Mononuclear cell (primary cell): ENCODE measurements at regions not wholly inside any gene's neighbourhood (a gene's known extent, or its start where the extent isn't known, plus 50 kb on each side); places are given as distances from the start of the nearest gene placed in this dataset.

ENCODE experiments used
- H3K27me3 ChIP-seq: 2 replicates; pipeline ENCODE4 v1.6.0; 2011; ENCODE audit warnings: low read length, control low read depth; ENCODE audit not compliant: insufficient read depth
- H3K4me1 ChIP-seq: 2 replicates; pipeline ENCODE4 v1.5.1; 2011; ENCODE audit warnings: mild to moderate bottlenecking, low read length, control low read depth; ENCODE audit not compliant: insufficient read depth
- H3K4me3 ChIP-seq: 2 replicates; pipeline ENCODE4 v1.5.1; 2011; ENCODE audit warnings: mild to moderate bottlenecking, low read length, moderate library complexity
- H3K9me3 ChIP-seq: 2 replicates; pipeline ENCODE4 v1.5.1; 2011; ENCODE audit warnings: low read depth, mild to moderate bottlenecking, control low read depth, low read length

- H3K27me3 ChIP-seq = no peaks in the 10 kb centered on the region
- no peaks in the 10 kb centered on the region for H3K9me3 ChIP-seq
- H3K4me3 ChIP-seq = no peak overlapping the region
- H3K4me1 ChIP-seq = peaks cover 15% of the 10 kb centered on the region
Observed at GRCh38 chr6:4584801-4585200, 191.4 kb upstream of the CDYL start.

DNA sequence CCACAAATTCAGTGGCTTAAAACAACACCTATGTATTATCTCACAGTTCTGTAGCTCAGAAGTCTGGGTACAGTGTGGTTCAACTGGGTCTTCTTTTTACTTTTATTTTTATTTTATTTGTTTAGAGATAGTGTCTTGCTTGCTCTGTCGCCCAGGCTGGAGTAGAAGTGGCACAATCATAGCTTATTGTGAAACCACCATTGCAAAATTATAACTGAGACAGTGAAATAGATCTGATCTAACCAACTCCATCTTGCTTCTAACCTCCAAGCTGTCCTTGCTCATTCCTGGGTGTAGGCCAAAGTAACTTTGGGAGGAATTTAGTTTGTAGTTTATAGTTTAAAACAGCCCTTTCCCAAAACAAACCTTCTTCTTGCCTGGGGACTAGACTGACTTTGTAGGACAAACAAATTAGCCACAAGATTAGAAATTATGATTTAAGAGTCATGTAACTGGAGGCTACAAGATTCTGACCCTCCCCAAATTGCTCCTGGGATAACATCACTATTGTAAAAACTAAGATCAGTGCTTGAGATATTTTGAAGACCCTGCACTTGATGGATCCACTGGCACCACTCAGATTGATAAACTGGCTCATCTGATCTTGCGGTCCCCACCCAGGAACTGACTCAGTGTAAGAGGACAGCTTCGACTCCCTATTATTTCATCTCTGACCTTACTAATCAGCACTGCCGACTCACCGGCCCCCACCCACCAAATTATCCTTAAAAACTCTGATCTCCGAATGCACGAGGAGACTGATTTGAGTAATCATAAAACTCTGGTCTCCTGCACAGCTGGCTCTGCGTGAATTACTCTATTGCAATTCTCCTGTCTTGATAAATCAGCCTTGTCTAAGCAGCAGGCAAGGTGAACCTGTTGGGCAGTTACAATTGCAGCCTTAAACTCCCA, 193.4 kb upstream of the CDYL start:
- Histone ChIP-seq H3K27me3 (peaks cover 2% of the 10 kb centered on the region), H3K4me1 (peaks cover 15% of the 10 kb centered on the region), H3K4me3 (no peak overlapping the region), H3K9me3 (no peaks in the 10 kb centered on the region)

- no peaks in the 10 kb centered on the region for H3K9me3 ChIP-seq
- peaks cover 15% of the 10 kb centered on the region for H3K4me1 ChIP-seq
- H3K27me3 ChIP-seq = peaks cover 2% of the 10 kb centered on the region
- H3K4me3 ChIP-seq = no peak overlapping the region
Observed at GRCh38 chr6:4581468-4582385, 194.5 kb upstream of the CDYL start.

DNA sequence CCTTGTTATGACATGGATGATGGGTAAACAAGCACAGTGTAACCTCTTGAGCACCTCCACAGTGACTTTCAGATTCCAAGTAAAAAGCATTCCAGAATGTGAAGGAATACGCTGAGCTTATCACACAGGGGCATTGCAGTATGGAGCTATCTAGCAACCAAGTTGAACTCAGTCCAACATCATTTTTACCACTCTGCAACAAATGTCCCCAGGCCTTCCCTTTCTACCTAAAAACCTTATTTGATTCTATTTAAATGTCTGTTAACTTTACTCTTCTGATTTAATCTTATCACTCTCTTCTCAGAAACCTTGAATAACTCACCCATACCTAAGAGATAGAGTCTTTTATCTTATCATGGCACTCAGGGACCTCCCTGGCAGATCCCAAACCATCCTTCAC, 195.8 kb upstream of the CDYL start:
- Histone ChIP-seq H3K4me3 (no peak overlapping the region), H3K9me3 (no peaks in the 10 kb centered on the region), H3K27me3 (peaks cover 2% of the 10 kb centered on the region), H3K4me1 (peaks cover 15% of the 10 kb centered on the region)

GRCh38 chr6:4577406-4577805, 198.8 kb upstream of the CDYL start:
- Histone ChIP-seq H3K9me3 (no peaks in the 10 kb centered on the region), H3K4me1 (peaks cover 4% of the 10 kb centered on the region), H3K4me3 (no peak overlapping the region), H3K27me3 (peaks cover 2% of the 10 kb centered on the region)

DNA sequence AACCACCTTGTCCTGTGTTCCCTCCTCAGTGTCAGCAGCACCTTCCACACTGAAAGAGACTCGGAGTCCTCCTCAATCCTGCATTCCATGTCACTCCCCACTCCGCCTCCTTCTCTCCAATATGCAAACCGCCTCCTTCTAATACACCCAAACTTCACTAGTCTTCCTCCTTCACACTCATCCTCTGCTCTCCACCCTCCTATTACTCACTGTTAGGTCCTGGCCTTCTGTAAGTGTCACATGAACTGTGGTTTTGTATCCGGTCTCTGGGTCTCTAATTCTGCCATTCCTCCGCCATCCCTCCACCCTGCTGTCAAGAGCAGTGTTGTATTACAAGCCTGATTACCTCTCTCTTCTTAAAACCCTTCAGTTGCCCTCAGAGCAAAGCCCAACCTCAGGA, 200.5 kb upstream of the CDYL start:
- H3K4me1 ChIP-seq = no peaks in the 10 kb centered on the region
- peaks cover 15% of the 10 kb centered on the region for H3K9me3 ChIP-seq
- H3K27me3 ChIP-seq = peaks cover 2% of the 10 kb centered on the region
- H3K4me3 ChIP-seq = no peak overlapping the region

GRCh38 chr6:4574007-4574406, 202.2 kb upstream of the CDYL start:
- Histone ChIP-seq H3K4me3 (no peak overlapping the region), H3K27me3 (peaks cover 2% of the 10 kb centered on the region), H3K4me1 (no peaks in the 10 kb centered on the region), H3K9me3 (peaks cover 17% of the 10 kb centered on the region)

- Histone ChIP-seq H3K4me1 (no peaks in the 10 kb centered on the region), H3K27me3 (no peaks in the 10 kb centered on the region), H3K4me3 (no peak overlapping the region), H3K9me3 (peaks cover 17% of the 10 kb centered on the region)
Observed at GRCh38 chr6:4571011-4571410, 205.2 kb upstream of the CDYL start.

- Histone ChIP-seq H3K27me3 (no peaks in the 10 kb centered on the region), H3K4me1 (no peaks in the 10 kb centered on the region), H3K9me3 (peaks cover 17% of the 10 kb centered on the region), H3K4me3 (no peak overlapping the region)
Observed at GRCh38 chr6:4568138-4568537, 208.1 kb upstream of the CDYL start.

DNA sequence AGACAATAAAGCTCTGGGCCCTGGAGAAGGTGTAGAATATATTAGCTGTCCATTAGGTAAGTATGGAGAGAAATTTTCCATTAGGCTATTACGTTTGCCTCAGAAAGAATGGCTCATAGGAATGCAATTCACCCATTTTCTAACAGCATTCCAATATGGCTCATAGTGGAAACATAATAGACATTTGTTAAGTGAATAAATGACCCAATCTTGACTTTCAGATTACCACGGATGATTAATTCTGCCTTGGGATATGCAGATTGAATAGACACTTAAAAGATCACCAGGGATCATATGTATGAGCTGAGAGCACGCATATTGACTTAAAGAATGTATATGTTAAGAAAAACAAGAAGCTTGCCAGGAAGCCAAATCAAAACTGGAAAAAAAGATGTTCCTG, 209.1 kb upstream of the CDYL start:
- Histone ChIP-seq H3K4me3 (no peak overlapping the region), H3K9me3 (peaks cover 17% of the 10 kb centered on the region), H3K27me3 (no peaks in the 10 kb centered on the region), H3K4me1 (no peaks in the 10 kb centered on the region)

DNA sequence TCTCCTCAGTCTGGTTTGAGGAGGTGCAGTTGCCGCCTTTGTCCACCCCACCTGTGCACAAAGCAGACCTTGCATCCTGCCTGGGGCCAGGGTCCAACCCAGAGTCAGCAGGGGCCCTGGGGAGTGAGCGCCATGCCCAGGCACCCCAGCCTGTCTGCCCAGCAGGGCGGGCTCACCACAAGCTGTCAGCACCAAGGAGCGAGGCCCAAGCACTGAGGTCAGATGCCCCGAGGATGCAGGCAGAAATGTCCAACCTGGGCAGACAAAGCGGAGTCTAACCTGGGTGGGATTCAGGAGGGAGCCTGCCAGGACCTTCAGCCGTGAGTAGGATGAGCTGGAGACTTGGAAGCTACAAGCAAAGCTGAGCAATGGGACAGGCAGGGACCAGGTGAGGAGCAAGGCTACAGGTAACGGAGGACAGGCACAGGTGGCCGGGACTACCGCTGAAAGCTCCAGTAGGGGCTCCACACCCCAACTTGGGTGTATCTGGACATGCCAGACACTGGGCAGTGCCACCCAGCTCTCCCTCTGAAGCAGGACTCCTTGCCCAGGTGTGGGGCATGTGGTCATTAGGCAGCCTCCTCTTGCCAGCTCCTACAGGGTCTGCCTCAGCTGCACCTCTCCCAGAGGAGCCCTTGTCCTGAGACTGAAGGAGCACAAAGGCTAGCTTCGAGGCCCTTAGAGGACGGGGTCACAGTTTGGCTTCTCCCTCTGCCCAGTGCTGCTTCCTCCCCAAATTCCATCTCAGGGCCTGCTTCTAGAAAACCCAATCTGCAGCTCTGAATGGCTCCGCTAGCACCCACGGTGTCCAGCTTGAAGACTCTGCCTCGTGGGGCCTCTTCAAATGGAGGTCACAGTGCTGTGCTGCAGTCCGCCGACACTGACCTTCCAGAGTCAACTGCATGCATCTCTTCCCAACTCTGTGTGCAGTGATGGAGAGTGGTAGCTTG, 210.6 kb upstream of the CDYL start:
- peaks cover 1% of the 10 kb centered on the region for H3K9me3 ChIP-seq
- H3K27me3 ChIP-seq = no peaks in the 10 kb centered on the region
- no peaks in the 10 kb centered on the region for H3K4me1 ChIP-seq
- no peak overlapping the region for H3K4me3 ChIP-seq

- Histone ChIP-seq H3K27me3 (no peaks in the 10 kb centered on the region), H3K4me1 (no peaks in the 10 kb centered on the region), H3K9me3 (no peaks in the 10 kb centered on the region), H3K4me3 (no peak overlapping the region)
Observed at GRCh38 chr6:4564801-4565271, 211.4 kb upstream of the CDYL start.

DNA sequence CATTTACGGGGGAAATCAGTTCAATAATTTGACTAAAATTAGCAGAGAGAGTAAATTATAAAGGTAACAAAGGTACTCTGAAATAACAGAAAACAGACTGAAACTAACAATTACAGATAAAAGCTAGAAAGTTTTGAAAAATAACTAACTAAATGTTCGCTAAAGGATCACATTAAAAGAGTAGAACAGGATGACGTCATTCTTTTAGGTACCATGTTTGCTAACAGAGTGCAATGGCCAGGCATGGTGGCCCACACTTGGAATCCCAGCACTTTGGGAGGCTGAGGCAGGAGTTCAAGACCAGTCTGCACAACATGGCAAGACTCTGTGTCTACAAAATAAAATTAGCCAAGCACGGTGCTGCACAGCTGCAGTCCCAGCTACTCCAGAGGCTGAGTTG, 212.3 kb upstream of the CDYL start:
- Histone ChIP-seq H3K4me1 (no peaks in the 10 kb centered on the region), H3K27me3 (no peaks in the 10 kb centered on the region), H3K4me3 (no peak overlapping the region), H3K9me3 (no peaks in the 10 kb centered on the region)

GRCh38 chr6:4563156-4563555, 213.0 kb upstream of the CDYL start:
- H3K27me3 ChIP-seq = no peaks in the 10 kb centered on the region
- no peak overlapping the region for H3K4me3 ChIP-seq
- H3K9me3 ChIP-seq = no peaks in the 10 kb centered on the region
- no peaks in the 10 kb centered on the region for H3K4me1 ChIP-seq
